ENCODE measurements at regions not wholly inside any gene's neighbourhood (a gene's known extent, or its start where the extent isn't known, plus 50 kb on each side); places are given as distances from the start of the nearest gene placed in this dataset.

GRCh38 chr18:22490429-22490846 is 72.7 kb upstream of the CTAGE1 start:
- peak; percentile 9 for TF ChIP-seq CTCF (IDR thresholded peaks at IDR 0.05)
- no peak overlapping the region for H3K4me3 ChIP-seq
- no peak for ATAC-seq
- H3K27me3 ChIP-seq, result no peaks in the 10 kb centered on the region
- no peaks in the 10 kb centered on the region for H3K36me3 ChIP-seq
- peaks cover 3% of the 10 kb centered on the region for H3K4me1 ChIP-seq
- no peak overlapping the region for H3K27ac ChIP-seq
- intact Hi-C loops (cut with DNase I), result loop anchor here (10.0 kb wide), 1 partner anchor 64 kb away; no protein-coding TSS in a partner anchor
- H3K9me3 ChIP-seq, result no peaks in the 10 kb centered on the region
- DNase-seq, result no peak

GRCh38 chr18:22493255-22493654 is 75.5 kb upstream of the CTAGE1 start:
- TF ChIP-seq CTCF (IDR thresholded peaks at IDR 0.05), result no peak
- Histone ChIP-seq H3K27me3 (no peaks in the 10 kb centered on the region), H3K4me3 (no peak overlapping the region), H3K4me1 (peaks cover 3% of the 10 kb centered on the region), H3K27ac (no peak overlapping the region), H3K36me3 (no peaks in the 10 kb centered on the region), H3K9me3 (no peaks in the 10 kb centered on the region)
- DNase-seq (no peak), ATAC-seq (no peak)
- intact Hi-C loops (cut with DNase I), result loop anchor here (10.0 kb wide), 1 partner anchor 62 kb away; no protein-coding TSS in a partner anchor

- H3K4me3 ChIP-seq, result no peak overlapping the region
- DNase-seq (no peak), ATAC-seq (peak; percentile 46)
- H3K27me3 ChIP-seq, result no peaks in the 10 kb centered on the region
- H3K27ac ChIP-seq, result no peak overlapping the region
- TF ChIP-seq CTCF (IDR thresholded peaks at IDR 0.05), result no peak
- intact Hi-C loops (cut with DNase I), result loop anchor here (10.0 kb wide), 1 partner anchor 61 kb away; no protein-coding TSS in a partner anchor
- peaks cover 3% of the 10 kb centered on the region for H3K4me1 ChIP-seq
- no peaks in the 10 kb centered on the region for H3K9me3 ChIP-seq
- no peaks in the 10 kb centered on the region for H3K36me3 ChIP-seq
Observed at GRCh38 chr18:22493940-22494339, 76.2 kb upstream of the CTAGE1 start.

- Histone ChIP-seq H3K4me3 (no peak overlapping the region), H3K36me3 (no peaks in the 10 kb centered on the region), H3K27ac (no peak overlapping the region), H3K4me1 (no peaks in the 10 kb centered on the region), H3K9me3 (no peaks in the 10 kb centered on the region), H3K27me3 (no peaks in the 10 kb centered on the region)
- TF ChIP-seq CTCF (IDR thresholded peaks at IDR 0.05), result no peak
- no peak for DNase-seq
- ATAC-seq, result no peak
- intact Hi-C loops (cut with DNase I), result loop anchor here (10.0 kb wide), 1 partner anchor 60 kb away; no protein-coding TSS in a partner anchor
Observed at GRCh38 chr18:22494771-22495170, 77.1 kb upstream of the CTAGE1 start.

DNA sequence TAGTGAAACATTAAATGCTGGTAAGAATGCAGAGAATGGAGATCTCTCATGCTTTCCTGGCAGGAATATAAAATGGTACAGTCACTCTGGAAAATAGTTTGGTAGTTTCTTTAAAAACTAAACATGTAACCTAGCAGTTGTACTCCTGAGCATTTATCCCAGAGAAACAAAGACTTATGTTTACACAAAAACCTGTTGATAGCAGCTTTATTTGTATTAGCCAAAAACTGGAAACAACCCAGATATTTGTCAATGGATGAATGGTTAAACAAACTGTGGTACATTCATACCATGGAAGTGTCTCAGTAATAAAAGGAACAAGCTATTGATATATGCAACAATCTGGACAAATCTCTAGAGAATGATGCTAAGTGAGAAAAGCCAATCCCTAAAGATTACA is 81.7 kb upstream of the CTAGE1 start:
- no peaks in the 10 kb centered on the region for H3K36me3 ChIP-seq
- ATAC-seq (no peak), DNase-seq (no peak)
- H3K27ac ChIP-seq, result no peak overlapping the region
- intact Hi-C loops (cut with DNase I), result loop anchor here (10.0 kb wide), 1 partner anchor 55 kb away; no protein-coding TSS in a partner anchor
- no peaks in the 10 kb centered on the region for H3K9me3 ChIP-seq
- no peak for TF ChIP-seq CTCF (IDR thresholded peaks at IDR 0.05)
- H3K27me3 ChIP-seq, result no peaks in the 10 kb centered on the region
- no peak overlapping the region for H3K4me3 ChIP-seq
- H3K4me1 ChIP-seq, result peaks cover 9% of the 10 kb centered on the region

DNA sequence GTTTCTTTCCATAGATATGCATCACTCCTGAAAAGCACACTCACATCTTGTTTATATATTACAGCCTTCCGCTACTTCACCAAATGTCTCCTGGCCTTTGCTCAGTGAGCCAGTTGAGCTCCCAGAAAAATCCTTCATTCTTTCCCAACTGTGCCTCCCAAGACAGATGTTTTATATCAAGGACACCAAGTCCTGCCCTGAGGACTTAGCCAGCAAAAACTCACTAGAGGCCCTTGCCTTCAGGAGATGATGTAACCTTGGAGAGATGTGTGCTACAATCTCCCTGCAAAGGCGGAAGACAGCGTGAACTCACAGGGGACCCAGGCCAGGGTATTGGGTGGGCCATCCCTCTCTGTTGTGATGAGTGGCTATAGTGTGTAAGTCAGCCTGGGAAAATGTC is 86.1 kb upstream of the CTAGE1 start:
- H3K4me3 ChIP-seq, result no peak overlapping the region
- intact Hi-C loops (cut with DNase I), result no loop called here
- DNase-seq, result no peak
- H3K4me1 ChIP-seq, result peaks cover 19% of the 10 kb centered on the region
- peak overlapping the region; percentile 43 for H3K27ac ChIP-seq
- H3K27me3 ChIP-seq, result no peaks in the 10 kb centered on the region
- TF ChIP-seq CTCF (IDR thresholded peaks at IDR 0.05), result no peak
- H3K36me3 ChIP-seq, result no peaks in the 10 kb centered on the region
- peak; percentile 53 for ATAC-seq
- no peaks in the 10 kb centered on the region for H3K9me3 ChIP-seq

Data from upper lobe of right lung (tissue), 1 donor.